ENCODE measurements at regions not wholly inside any gene's neighbourhood (a gene's known extent, or its start where the extent isn't known, plus 50 kb on each side); places are given as distances from the start of the nearest gene placed in this dataset.
"Not testable (repeated sequence)": the region's sequence is repeated elsewhere in the genome, so short reads cannot be mapped to it uniquely, and the experiment has no call there.

- not testable (repeated sequence) for H3K79me2 ChIP-seq (ENCODE audit: control insufficient read depth, insufficient read depth, low read length, unreplicated experiment)
These were observed 117.3 kb upstream of the ALDH3B2 start for GRCh38 chr11:67791598-67792170.

GRCh38 chr11:67788341-67788695, 113.9 kb upstream of the ALDH3B2 start:
- not testable (repeated sequence) for H3K79me2 ChIP-seq (ENCODE audit: control insufficient read depth, insufficient read depth, low read length, unreplicated experiment); H3K27ac ChIP-seq (ENCODE audit: low read depth, low read length); H3K27me3 ChIP-seq (ENCODE audit: insufficient read depth, low read length); H2AFZ ChIP-seq (ENCODE audit: low read length, unreplicated experiment); H3K4me3 ChIP-seq (ENCODE audit: low read depth, low read length); H3K36me3 ChIP-seq (ENCODE audit: insufficient read depth, low read length); H3K4me1 ChIP-seq (ENCODE audit: control insufficient read depth, insufficient read depth, low read length, unreplicated experiment)

More at GRCh38 chr11:67791598-67792170, 117.3 kb upstream of the ALDH3B2 start:
- H3K4me3 ChIP-seq (ENCODE audit: low read depth, low read length); H2AFZ ChIP-seq (ENCODE audit: low read length, unreplicated experiment); H3K27ac ChIP-seq (ENCODE audit: low read depth, low read length); H3K36me3 ChIP-seq (ENCODE audit: insufficient read depth, low read length); H3K27me3 ChIP-seq (ENCODE audit: insufficient read depth, low read length); H3K4me1 ChIP-seq (ENCODE audit: control insufficient read depth, insufficient read depth, low read length, unreplicated experiment): not testable (repeated sequence)

- not testable (repeated sequence) for H3K27ac ChIP-seq (ENCODE audit: low read depth, low read length); H3K4me1 ChIP-seq (ENCODE audit: control insufficient read depth, insufficient read depth, low read length, unreplicated experiment); H3K79me2 ChIP-seq (ENCODE audit: control insufficient read depth, insufficient read depth, low read length, unreplicated experiment); H2AFZ ChIP-seq (ENCODE audit: low read length, unreplicated experiment); H3K36me3 ChIP-seq (ENCODE audit: insufficient read depth, low read length); H3K4me3 ChIP-seq (ENCODE audit: low read depth, low read length); H3K27me3 ChIP-seq (ENCODE audit: insufficient read depth, low read length)
These were observed 113.4 kb upstream of the ALDH3B2 start for GRCh38 chr11:67787681-67788340.

GRCh38 chr11:67781967-67782366, 107.5 kb upstream of the ALDH3B2 start:
- not testable (repeated sequence) for H3K27ac ChIP-seq (ENCODE audit: low read depth, low read length); H3K4me1 ChIP-seq (ENCODE audit: control insufficient read depth, insufficient read depth, low read length, unreplicated experiment); H2AFZ ChIP-seq (ENCODE audit: low read length, unreplicated experiment); H3K4me3 ChIP-seq (ENCODE audit: low read depth, low read length); H3K36me3 ChIP-seq (ENCODE audit: insufficient read depth, low read length); H3K79me2 ChIP-seq (ENCODE audit: control insufficient read depth, insufficient read depth, low read length, unreplicated experiment)
- H3K27me3 ChIP-seq (ENCODE audit: insufficient read depth, low read length): peaks cover 14% of the 10 kb centered on the region; the same call in 1 of the 2 replicates

GRCh38 chr11:67781506-67781905, 107.1 kb upstream of the ALDH3B2 start:
- peaks cover 14% of the 10 kb centered on the region; the same call in 1 of the 2 replicates for H3K27me3 ChIP-seq (ENCODE audit: insufficient read depth, low read length)
- H3K4me1 ChIP-seq (ENCODE audit: control insufficient read depth, insufficient read depth, low read length, unreplicated experiment); H2AFZ ChIP-seq (ENCODE audit: low read length, unreplicated experiment); H3K79me2 ChIP-seq (ENCODE audit: control insufficient read depth, insufficient read depth, low read length, unreplicated experiment); H3K4me3 ChIP-seq (ENCODE audit: low read depth, low read length); H3K27ac ChIP-seq (ENCODE audit: low read depth, low read length); H3K36me3 ChIP-seq (ENCODE audit: insufficient read depth, low read length): not testable (repeated sequence)

- Histone ChIP-seq H3K79me2 (ENCODE audit: control insufficient read depth, insufficient read depth, low read length, unreplicated experiment) (no peaks in the 10 kb centered on the region), H3K4me3 (ENCODE audit: low read depth, low read length) (no peak overlapping the region), H2AFZ (ENCODE audit: low read length, unreplicated experiment) (no peak overlapping the region), H3K27me3 (ENCODE audit: insufficient read depth, low read length) (peaks cover 14% of the 10 kb centered on the region; the same call in 1 of the 2 replicates), H3K36me3 (ENCODE audit: insufficient read depth, low read length) (no peaks in the 10 kb centered on the region), H3K4me1 (ENCODE audit: control insufficient read depth, insufficient read depth, low read length, unreplicated experiment) (no peaks in the 10 kb centered on the region), H3K27ac (ENCODE audit: low read depth, low read length) (no peak overlapping the region)
These were observed 105.6 kb upstream of the ALDH3B2 start for GRCh38 chr11:67780056-67780455.

GRCh38 chr11:67779189-67779875, 104.9 kb upstream of the ALDH3B2 start:
- H3K4me1 ChIP-seq (ENCODE audit: control insufficient read depth, insufficient read depth, low read length, unreplicated experiment); H2AFZ ChIP-seq (ENCODE audit: low read length, unreplicated experiment); H3K4me3 ChIP-seq (ENCODE audit: low read depth, low read length); H3K79me2 ChIP-seq (ENCODE audit: control insufficient read depth, insufficient read depth, low read length, unreplicated experiment); H3K27ac ChIP-seq (ENCODE audit: low read depth, low read length); H3K36me3 ChIP-seq (ENCODE audit: insufficient read depth, low read length): not testable (repeated sequence)
- peaks cover 21% of the 10 kb centered on the region for H3K27me3 ChIP-seq (ENCODE audit: insufficient read depth, low read length)

GRCh38 chr11:67776852-67777520, 102.6 kb upstream of the ALDH3B2 start:
- H2AFZ ChIP-seq (ENCODE audit: low read length, unreplicated experiment): no peak overlapping the region
- no peak overlapping the region for H3K27ac ChIP-seq (ENCODE audit: low read depth, low read length)
- no peaks in the 10 kb centered on the region for H3K4me1 ChIP-seq (ENCODE audit: control insufficient read depth, insufficient read depth, low read length, unreplicated experiment)
- peaks cover 39% of the 10 kb centered on the region for H3K27me3 ChIP-seq (ENCODE audit: insufficient read depth, low read length)
- no peaks in the 10 kb centered on the region for H3K79me2 ChIP-seq (ENCODE audit: control insufficient read depth, insufficient read depth, low read length, unreplicated experiment)
- H3K36me3 ChIP-seq (ENCODE audit: insufficient read depth, low read length): no peaks in the 10 kb centered on the region
- H3K4me3 ChIP-seq (ENCODE audit: low read depth, low read length): no peak overlapping the region

GRCh38 chr11:67774175-67774574, 99.8 kb upstream of the ALDH3B2 start:
- peaks cover 36% of the 10 kb centered on the region for H3K27me3 ChIP-seq (ENCODE audit: insufficient read depth, low read length)
- not testable (repeated sequence) for H3K79me2 ChIP-seq (ENCODE audit: control insufficient read depth, insufficient read depth, low read length, unreplicated experiment); H3K4me1 ChIP-seq (ENCODE audit: control insufficient read depth, insufficient read depth, low read length, unreplicated experiment); H3K4me3 ChIP-seq (ENCODE audit: low read depth, low read length); H3K27ac ChIP-seq (ENCODE audit: low read depth, low read length); H2AFZ ChIP-seq (ENCODE audit: low read length, unreplicated experiment); H3K36me3 ChIP-seq (ENCODE audit: insufficient read depth, low read length)

GRCh38 chr11:67768001-67768730, 93.7 kb upstream of the ALDH3B2 start:
- not testable (repeated sequence) for H3K4me3 ChIP-seq (ENCODE audit: low read depth, low read length); H3K36me3 ChIP-seq (ENCODE audit: insufficient read depth, low read length); H3K79me2 ChIP-seq (ENCODE audit: control insufficient read depth, insufficient read depth, low read length, unreplicated experiment); H3K27ac ChIP-seq (ENCODE audit: low read depth, low read length); H3K4me1 ChIP-seq (ENCODE audit: control insufficient read depth, insufficient read depth, low read length, unreplicated experiment); H2AFZ ChIP-seq (ENCODE audit: low read length, unreplicated experiment)
- H3K27me3 ChIP-seq (ENCODE audit: insufficient read depth, low read length): peaks cover 23% of the 10 kb centered on the region
